Loucy (cell line): ENCODE measurements at regions not wholly inside any gene's neighbourhood (a gene's known extent, or its start where the extent isn't known, plus 50 kb on each side); places are given as distances from the start of the nearest gene placed in this dataset.

Source experiments
- CTCF ChIP-seq: fragments of 200-600 bp; sonication (generic); conservative IDR thresholded peaks from 2 replicates; pipeline ENCODE4 v1.5.1; 2014; ENCODE audit warnings: mild to moderate bottlenecking, antibody characterized with exemption, low read length
- EZH2phosphoT487 ChIP-seq: fragments of 200-600 bp; IDR thresholded peaks from 2 replicates; pipeline ENCODE4 v1.6.1; 2018; ENCODE audit warnings: antibody characterized with exemption, mild to moderate bottlenecking, moderate library complexity, borderline replicate concordance

DNA sequence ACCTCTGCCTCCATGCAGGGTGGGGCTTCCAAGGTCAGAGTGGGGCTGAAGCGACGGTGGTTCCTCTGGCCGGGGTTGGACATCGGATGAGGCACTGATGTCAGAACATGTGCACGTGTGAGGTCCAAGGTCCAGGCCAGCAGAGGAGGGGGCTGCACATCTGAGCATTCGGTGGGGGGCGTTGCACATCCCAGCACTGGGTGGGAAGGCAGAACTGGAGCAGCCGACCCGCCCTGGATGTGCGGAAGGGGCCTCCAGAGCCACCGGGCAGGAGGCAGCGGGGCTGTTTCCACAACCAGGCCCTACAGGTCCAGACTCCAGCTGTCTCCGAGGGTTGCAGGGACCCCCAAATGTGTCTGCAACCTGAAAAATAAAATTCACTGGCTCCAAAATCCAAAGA is 271.0 kb downstream of the CTTN start:
- no peak for TF ChIP-seq CTCF
- no peak for TF ChIP-seq EZH2phosphoT487
